ENCODE measurements at regions not wholly inside any gene's neighbourhood (a gene's known extent, or its start where the extent isn't known, plus 50 kb on each side); places are given as distances from the start of the nearest gene placed in this dataset.
"Not testable (repeated sequence)": the region's sequence is repeated elsewhere in the genome, so short reads cannot be mapped to it uniquely, and the experiment has no call there.

DNA sequence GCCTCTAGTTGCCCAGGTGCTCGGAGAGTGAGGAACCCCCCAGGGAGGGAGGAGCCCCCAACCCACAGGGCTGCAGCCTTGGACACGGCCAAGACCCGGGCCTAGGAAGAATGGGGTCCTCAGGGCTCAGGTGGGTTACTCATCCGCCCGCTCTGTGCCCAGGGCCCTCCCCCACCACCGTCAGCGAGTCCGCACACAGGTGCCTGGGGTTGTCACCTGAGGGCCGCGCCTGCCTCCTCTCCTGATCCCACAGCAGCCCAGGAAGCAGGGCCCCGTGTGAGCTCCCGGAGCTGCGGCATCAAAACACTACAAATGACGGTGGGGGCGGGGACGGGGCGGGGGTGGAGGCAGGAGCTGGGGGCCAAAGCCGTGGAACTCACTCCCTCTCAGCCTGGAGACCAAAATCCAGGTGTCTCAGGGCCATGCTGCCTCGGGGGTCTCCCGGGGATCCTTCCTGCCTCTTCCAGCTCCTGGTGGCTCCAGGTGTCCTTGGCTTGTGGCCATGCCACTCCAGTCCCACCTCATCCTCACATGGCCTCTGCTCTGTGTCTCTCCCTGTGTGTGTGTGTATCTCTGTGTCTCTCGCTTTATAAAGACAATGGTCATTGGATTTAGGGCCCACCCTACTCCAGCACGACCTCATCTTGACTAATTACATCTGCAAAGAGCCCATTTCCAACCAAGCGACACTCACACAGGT, 172.7 kb downstream of the NPIPB11 start:
- H3K4me1 ChIP-seq (ENCODE audit: control insufficient read depth in 1 of 2, insufficient read depth in 2 of 2, low read length in 2 of 2); H3K9ac ChIP-seq (ENCODE audit: low read depth in 1 of 2, low read length in 2 of 2); H3K4me3 ChIP-seq (ENCODE audit: low read depth in 1 of 2, low read length in 2 of 2); H3K27ac ChIP-seq (ENCODE audit: low read depth, low read length); H3K36me3 ChIP-seq (ENCODE audit: control insufficient read depth in 1 of 2, insufficient read depth in 2 of 2, low read length in 2 of 2); H3K27me3 ChIP-seq (ENCODE audit: control insufficient read depth in 1 of 2, insufficient read depth in 2 of 2, low read length in 2 of 2); H3K9me3 ChIP-seq (ENCODE audit: control insufficient read depth in 1 of 2, low read length in 2 of 2): not testable (repeated sequence)

DNA sequence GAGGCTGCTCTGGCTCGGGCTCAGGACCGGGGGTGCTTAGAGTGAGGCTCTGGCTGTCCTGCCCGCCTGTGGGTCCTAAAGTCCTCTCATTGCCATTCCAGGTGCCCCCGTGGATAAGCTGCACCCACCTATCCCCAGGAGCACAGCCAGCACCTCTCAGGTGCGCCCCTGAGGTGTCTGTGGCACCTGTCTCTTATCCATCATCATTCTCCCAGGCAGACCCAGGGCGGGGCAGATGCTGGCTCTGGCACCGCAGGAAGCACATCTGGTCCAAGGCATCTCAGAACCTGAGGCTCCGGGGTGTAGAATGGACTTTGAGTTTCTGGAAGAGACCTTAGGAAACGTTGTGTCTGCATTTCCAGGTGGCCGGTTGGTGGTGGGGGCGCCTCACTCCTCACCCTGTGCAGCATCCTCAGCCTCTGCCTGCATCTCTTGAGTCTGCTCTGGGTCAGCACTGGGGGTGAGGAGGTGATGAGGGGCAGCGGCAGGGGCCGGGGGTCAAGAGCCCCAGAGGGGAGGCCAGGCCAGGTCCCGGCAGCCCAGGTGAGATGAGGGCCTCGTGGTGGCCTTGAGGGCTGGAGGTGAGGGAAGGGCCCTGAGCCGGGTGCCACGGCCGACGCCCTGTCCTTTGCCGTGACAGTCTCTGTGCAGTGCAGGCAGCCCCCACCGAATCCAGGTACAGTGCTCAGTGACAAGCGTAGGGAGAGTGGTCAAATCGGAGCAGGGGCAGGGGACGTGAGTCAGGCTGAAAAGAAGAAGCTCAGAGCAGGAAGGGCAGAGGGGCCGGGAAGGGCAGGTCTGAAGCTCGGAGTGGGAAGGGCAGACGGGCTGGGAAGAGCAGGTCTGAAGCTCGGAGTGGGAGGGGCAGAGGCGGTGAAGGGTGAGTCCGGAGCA, 173.5 kb downstream of the NPIPB11 start:
- Histone ChIP-seq H3K4me1 (ENCODE audit: control insufficient read depth in 1 of 2, insufficient read depth in 2 of 2, low read length in 2 of 2) (peaks cover 0 to 4% of the 10 kb centered on the region in 2 donors), H3K27me3 (ENCODE audit: control insufficient read depth in 1 of 2, insufficient read depth in 2 of 2, low read length in 2 of 2) (no peaks in the 10 kb centered on the region), H3K36me3 (ENCODE audit: control insufficient read depth in 1 of 2, insufficient read depth in 2 of 2, low read length in 2 of 2) (no peaks in the 10 kb centered on the region), H3K27ac (ENCODE audit: low read depth, low read length) (no peak overlapping the region), H3K4me3 (ENCODE audit: low read depth in 1 of 2, low read length in 2 of 2) (no peak overlapping the region), H3K9me3 (ENCODE audit: control insufficient read depth in 1 of 2, low read length in 2 of 2) (no peaks in the 10 kb centered on the region), H3K9ac (ENCODE audit: low read depth in 1 of 2, low read length in 2 of 2) (no peak overlapping the region)

DNA sequence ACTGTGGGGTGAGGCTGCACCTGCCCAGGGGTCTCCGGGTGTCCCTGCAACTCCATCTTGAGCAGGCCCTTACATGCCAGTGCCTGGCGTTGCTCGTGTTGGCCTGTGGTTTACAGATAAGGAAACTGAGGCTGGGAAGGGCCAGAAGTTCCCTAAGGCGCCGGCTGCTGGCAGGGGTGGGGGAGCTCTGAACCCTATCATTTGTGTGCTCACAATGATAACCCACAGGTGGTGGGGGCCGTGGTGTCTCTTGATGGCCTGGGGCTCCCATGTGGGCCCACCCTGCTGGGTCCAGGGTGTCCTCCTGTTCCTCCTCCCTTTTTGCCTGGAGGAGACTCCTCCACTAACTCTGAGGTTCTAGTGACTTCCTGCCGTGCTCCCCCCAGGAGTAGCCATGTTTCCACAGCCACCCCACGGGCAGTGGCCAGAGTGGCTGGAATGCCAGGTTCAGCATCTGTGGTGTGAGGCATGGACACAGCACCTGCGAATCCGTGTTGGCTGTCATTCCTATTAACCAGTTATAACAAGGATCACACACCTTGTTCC, 174.3 kb downstream of the NPIPB11 start:
- H3K9me3 ChIP-seq (ENCODE audit: control insufficient read depth in 1 of 2, low read length in 2 of 2); H3K27ac ChIP-seq (ENCODE audit: low read depth, low read length); H3K27me3 ChIP-seq (ENCODE audit: control insufficient read depth in 1 of 2, insufficient read depth in 2 of 2, low read length in 2 of 2); H3K4me3 ChIP-seq (ENCODE audit: low read depth in 1 of 2, low read length in 2 of 2); H3K9ac ChIP-seq (ENCODE audit: low read depth in 1 of 2, low read length in 2 of 2); H3K36me3 ChIP-seq (ENCODE audit: control insufficient read depth in 1 of 2, insufficient read depth in 2 of 2, low read length in 2 of 2); H3K4me1 ChIP-seq (ENCODE audit: control insufficient read depth in 1 of 2, insufficient read depth in 2 of 2, low read length in 2 of 2): not testable (repeated sequence)

DNA sequence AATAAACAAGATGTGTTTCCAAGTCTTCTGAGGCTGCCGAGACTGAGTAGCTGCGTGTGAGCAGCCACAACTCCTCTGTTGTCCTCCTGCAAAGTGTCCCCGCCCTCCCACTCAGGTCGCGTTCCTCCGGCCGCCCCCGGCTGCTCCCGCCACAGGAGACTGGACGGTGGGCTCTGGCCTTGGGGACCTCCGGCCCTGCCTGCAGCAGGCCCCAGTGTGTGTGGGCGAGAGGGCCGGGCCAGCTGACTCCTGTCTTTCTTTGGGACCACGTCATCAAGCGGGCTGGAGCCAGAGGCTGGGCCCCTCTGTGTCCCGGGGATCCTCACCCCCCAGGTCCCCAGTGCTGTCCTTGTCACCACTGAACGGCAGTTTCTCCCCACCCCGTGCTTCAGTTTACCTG, 175.3 kb downstream of the NPIPB11 start:
- Histone ChIP-seq H3K27ac (ENCODE audit: low read depth, low read length) (no peak overlapping the region), H3K4me3 (ENCODE audit: low read depth in 1 of 2, low read length in 2 of 2) (no peak overlapping the region), H3K4me1 (ENCODE audit: control insufficient read depth in 1 of 2, insufficient read depth in 2 of 2, low read length in 2 of 2) (peaks cover 0 to 4% of the 10 kb centered on the region in 2 donors)

DNA sequence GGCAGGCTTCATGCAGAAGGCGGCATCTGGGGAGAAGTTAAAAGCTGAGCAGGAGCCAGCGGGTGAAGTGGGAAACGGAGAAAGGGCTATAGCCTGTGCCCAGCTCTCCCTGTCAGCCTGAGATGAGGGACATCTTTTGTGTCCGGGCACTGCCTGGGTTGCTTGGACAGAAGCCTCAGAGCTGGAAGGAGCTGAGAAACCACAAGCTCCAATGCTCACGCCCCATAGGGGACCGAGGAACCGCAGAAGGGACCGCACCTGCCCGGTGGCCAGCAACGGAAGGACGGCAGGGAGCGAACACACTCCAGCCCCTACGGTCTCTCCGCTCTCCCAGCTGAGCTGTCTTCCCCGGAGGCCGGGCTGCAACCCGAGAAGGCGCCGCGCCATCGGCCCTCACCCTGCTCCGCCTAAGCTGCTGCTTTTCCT, 175.8 kb downstream of the NPIPB11 start:
- H3K9me3 ChIP-seq (ENCODE audit: control insufficient read depth in 1 of 2, low read length in 2 of 2) = no peaks in the 10 kb centered on the region
- no peak overlapping the region for H3K27ac ChIP-seq (ENCODE audit: low read depth, low read length)
- no peaks in the 10 kb centered on the region for H3K27me3 ChIP-seq (ENCODE audit: control insufficient read depth in 1 of 2, insufficient read depth in 2 of 2, low read length in 2 of 2)
- H3K9ac ChIP-seq (ENCODE audit: low read depth in 1 of 2, low read length in 2 of 2) = no peak overlapping the region
- no peak overlapping the region for H3K4me3 ChIP-seq (ENCODE audit: low read depth in 1 of 2, low read length in 2 of 2)
- H3K36me3 ChIP-seq (ENCODE audit: control insufficient read depth in 1 of 2, insufficient read depth in 2 of 2, low read length in 2 of 2) = no peaks in the 10 kb centered on the region
- H3K4me1 ChIP-seq (ENCODE audit: control insufficient read depth in 1 of 2, insufficient read depth in 2 of 2, low read length in 2 of 2) = peaks cover 0 to 4% of the 10 kb centered on the region in 2 donors

More for the DNA sequence above, 175.3 kb downstream of the NPIPB11 start:
- no peaks in the 10 kb centered on the region for H3K9me3 ChIP-seq (ENCODE audit: control insufficient read depth in 1 of 2, low read length in 2 of 2)
- H3K36me3 ChIP-seq (ENCODE audit: control insufficient read depth in 1 of 2, insufficient read depth in 2 of 2, low read length in 2 of 2) = no peaks in the 10 kb centered on the region
- no peaks in the 10 kb centered on the region for H3K27me3 ChIP-seq (ENCODE audit: control insufficient read depth in 1 of 2, insufficient read depth in 2 of 2, low read length in 2 of 2)
- no peak overlapping the region for H3K9ac ChIP-seq (ENCODE audit: low read depth in 1 of 2, low read length in 2 of 2)

DNA sequence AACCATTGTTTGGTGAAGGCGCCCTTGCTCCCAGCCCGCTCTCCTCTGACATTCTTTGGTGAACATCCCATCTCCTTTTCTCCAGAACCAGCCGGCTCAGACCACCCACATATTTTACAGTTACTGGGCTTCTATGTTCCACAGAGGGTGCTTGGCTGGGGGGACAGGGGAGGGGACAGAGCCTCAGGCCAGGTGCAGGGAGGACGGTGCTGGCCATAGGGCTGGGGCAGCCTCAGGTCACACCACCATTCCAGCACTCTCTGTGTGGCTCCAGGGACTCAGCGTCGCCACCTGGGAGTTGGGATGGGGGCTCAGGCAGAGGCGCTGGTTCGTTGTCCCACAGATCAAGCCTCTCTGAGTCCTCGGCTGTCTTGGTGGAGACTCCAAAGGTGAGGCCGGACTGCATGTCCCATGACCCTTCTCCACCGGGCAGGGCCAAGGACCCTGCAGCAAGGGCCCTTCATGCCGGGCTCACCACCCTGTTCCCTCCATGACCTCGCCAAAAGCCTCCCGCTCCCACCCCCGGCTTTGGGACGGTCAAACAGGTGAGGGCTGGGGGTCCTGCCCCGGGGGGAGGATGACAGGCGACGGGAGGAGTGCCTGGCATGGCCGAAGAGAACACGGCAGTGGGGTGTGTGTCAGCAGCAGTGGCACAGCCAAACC, 176.4 kb downstream of the NPIPB11 start:
- not testable (repeated sequence) for H3K27ac ChIP-seq (ENCODE audit: low read depth, low read length); H3K4me3 ChIP-seq (ENCODE audit: low read depth in 1 of 2, low read length in 2 of 2); H3K9me3 ChIP-seq (ENCODE audit: control insufficient read depth in 1 of 2, low read length in 2 of 2)

DNA sequence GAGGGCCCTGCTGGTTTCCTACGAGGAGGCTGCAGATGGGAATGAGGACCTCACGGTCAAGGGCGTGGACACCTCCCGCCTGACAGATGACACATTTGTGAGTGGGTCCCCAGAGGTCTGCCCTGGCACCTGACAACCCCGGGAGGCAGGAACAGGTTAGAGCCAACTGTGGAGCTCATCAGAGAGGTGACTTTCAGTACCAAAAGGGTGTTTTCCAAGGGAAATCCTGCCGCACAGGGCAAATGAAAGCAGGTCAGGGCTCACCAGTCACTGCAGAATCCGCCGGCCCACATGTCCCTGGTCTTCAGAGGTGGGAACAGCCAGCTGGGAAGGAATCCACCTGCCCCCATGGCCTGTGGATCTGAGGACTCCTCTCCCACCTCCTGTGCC, 176.9 kb downstream of the NPIPB11 start:
- not testable (repeated sequence) for H3K4me3 ChIP-seq (ENCODE audit: low read depth in 1 of 2, low read length in 2 of 2); H3K27me3 ChIP-seq (ENCODE audit: control insufficient read depth in 1 of 2, insufficient read depth in 2 of 2, low read length in 2 of 2); H3K4me1 ChIP-seq (ENCODE audit: control insufficient read depth in 1 of 2, insufficient read depth in 2 of 2, low read length in 2 of 2); H3K9me3 ChIP-seq (ENCODE audit: control insufficient read depth in 1 of 2, low read length in 2 of 2); H3K27ac ChIP-seq (ENCODE audit: low read depth, low read length); H3K9ac ChIP-seq (ENCODE audit: low read depth in 1 of 2, low read length in 2 of 2); H3K36me3 ChIP-seq (ENCODE audit: control insufficient read depth in 1 of 2, insufficient read depth in 2 of 2, low read length in 2 of 2)

More for the DNA sequence above, 176.4 kb downstream of the NPIPB11 start:
- not testable (repeated sequence) for H3K27me3 ChIP-seq (ENCODE audit: control insufficient read depth in 1 of 2, insufficient read depth in 2 of 2, low read length in 2 of 2); H3K4me1 ChIP-seq (ENCODE audit: control insufficient read depth in 1 of 2, insufficient read depth in 2 of 2, low read length in 2 of 2); H3K9ac ChIP-seq (ENCODE audit: low read depth in 1 of 2, low read length in 2 of 2); H3K36me3 ChIP-seq (ENCODE audit: control insufficient read depth in 1 of 2, insufficient read depth in 2 of 2, low read length in 2 of 2)

DNA sequence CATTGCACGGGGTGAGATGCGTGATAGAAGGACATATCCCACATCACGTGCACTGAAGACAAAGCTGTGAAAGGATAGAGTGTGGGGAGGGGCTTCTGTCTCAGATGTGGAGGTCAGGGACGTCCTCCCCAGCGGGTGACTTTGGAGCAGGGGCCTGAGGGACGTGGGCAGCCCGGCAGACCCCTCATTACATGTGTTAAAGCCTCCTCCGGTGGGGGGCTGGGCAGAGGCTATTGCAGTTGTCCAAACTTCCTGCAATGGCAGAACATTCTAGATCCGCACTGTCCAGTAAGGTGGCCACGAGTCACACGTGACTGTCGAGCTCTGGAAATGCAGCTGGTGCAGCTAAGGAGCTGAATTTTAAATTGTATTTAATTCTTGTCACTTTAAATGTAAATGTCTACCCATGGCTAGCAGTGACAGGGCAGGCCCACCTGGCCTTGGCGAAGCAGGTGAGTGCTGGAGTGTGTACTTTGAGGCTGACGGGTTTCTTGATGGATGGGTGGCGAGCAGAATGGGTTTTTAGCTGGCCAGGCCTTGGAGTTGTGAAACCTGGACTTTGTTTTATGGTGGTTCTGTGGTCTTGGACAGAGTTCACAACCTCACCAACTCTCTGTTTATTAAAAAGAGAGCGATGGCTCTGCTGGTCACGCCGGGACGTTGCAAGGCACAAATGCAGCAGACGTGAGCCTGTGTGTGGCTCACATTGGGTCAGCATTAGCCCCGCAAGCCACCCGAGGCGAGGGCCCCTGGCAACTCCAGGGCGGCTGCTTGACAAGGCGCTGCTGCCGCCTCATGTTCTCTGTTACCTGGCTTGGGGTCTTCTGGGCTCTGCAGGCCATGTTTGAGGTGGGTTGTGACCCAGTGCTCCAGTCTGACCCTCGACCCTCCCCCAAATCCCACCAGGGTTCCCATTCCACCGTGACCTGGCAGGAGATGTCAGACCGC, 177.6 kb downstream of the NPIPB11 start:
- not testable (repeated sequence) for H3K36me3 ChIP-seq (ENCODE audit: control insufficient read depth in 1 of 2, insufficient read depth in 2 of 2, low read length in 2 of 2); H3K4me1 ChIP-seq (ENCODE audit: control insufficient read depth in 1 of 2, insufficient read depth in 2 of 2, low read length in 2 of 2); H3K27ac ChIP-seq (ENCODE audit: low read depth, low read length); H3K9me3 ChIP-seq (ENCODE audit: control insufficient read depth in 1 of 2, low read length in 2 of 2); H3K27me3 ChIP-seq (ENCODE audit: control insufficient read depth in 1 of 2, insufficient read depth in 2 of 2, low read length in 2 of 2)
- peak overlapping the region in 1 of 2 donors; percentile 30 for H3K4me3 ChIP-seq (ENCODE audit: low read depth in 1 of 2, low read length in 2 of 2)
- peak overlapping the region in 1 of 2 donors; percentile 32 for H3K9ac ChIP-seq (ENCODE audit: low read depth in 1 of 2, low read length in 2 of 2)

DNA sequence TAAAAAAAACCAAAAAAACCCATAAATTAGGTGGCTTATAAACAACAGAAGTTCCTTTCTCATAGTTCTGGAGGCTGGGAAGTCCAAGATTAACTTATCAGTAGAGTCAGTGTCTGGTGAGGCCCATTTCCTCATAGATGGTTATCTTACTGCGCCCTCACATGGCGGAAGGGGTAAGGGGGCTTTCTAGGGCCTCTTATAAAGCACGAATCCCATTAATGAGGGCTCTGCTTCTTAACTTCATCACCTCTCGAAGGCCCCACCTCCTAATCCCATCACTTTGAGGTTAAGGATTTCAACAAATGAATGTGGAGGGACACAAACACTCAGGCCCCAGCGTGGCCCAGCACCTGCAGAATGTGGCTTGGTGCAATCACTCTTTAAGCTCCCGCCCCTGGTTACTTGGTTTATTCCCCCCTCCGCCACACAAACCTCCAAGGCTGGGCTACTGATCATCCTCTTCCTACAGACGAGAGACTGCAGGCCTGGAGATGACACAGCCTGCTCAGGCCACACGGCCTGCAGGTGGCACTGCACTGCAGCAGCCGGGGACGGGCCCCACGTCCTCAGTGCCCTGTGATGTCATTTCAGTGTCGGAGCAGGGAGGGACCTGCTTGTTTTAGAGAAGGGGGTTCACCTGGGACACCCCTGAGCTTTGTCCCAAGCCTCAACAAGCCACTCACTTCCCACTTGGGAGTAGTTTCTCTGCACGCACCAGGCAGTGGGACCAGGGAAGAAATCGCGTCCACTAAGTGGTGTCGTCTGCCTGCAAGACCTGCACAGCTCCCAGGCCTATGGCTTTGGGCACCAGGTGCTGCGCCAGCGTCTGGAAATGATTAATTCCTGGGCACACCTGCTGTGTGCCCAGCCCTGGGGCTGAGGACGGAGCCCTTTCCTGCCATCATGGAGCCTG, 178.5 kb downstream of the NPIPB11 start:
- H3K27me3 ChIP-seq (ENCODE audit: control insufficient read depth in 1 of 2, insufficient read depth in 2 of 2, low read length in 2 of 2); H3K36me3 ChIP-seq (ENCODE audit: control insufficient read depth in 1 of 2, insufficient read depth in 2 of 2, low read length in 2 of 2); H3K4me1 ChIP-seq (ENCODE audit: control insufficient read depth in 1 of 2, insufficient read depth in 2 of 2, low read length in 2 of 2); H3K9me3 ChIP-seq (ENCODE audit: control insufficient read depth in 1 of 2, low read length in 2 of 2); H3K27ac ChIP-seq (ENCODE audit: low read depth, low read length): not testable (repeated sequence)
- Histone ChIP-seq H3K9ac (ENCODE audit: low read depth in 1 of 2, low read length in 2 of 2) (peak overlapping the region in 1 of 2 donors; percentile 32), H3K4me3 (ENCODE audit: low read depth in 1 of 2, low read length in 2 of 2) (peak overlapping the region in 1 of 2 donors; percentile 30)

All from duodenal mucosa (tissue), 2 donors.